ENCODE measurements at regions not wholly inside any gene's neighbourhood (a gene's known extent, or its start where the extent isn't known, plus 50 kb on each side); places are given as distances from the start of the nearest gene placed in this dataset.
"Not testable (repeated sequence)": the region's sequence is repeated elsewhere in the genome, so short reads cannot be mapped to it uniquely, and the experiment has no call there.

DNA sequence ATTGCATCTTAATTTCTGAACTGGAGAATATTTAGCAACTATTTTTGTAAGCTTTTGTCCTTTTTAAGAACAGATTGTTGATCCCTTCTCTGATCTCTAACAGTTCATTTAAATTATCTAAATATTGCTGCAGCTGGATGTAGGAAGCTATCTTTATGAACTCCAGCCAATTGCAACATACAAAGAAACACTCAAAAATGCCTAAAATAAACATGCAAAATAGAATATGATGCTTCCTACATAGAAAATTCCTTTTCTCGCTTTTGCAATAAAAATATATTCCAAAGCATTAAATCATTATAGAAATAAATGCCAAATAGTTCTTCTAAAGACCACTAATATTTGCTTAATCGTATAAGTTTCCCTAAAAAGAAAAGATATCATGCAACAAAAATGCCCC is 218.6 kb downstream of the LURAP1L start:
- DNase-seq (ENCODE audit: low spot score) = no peak

DNA sequence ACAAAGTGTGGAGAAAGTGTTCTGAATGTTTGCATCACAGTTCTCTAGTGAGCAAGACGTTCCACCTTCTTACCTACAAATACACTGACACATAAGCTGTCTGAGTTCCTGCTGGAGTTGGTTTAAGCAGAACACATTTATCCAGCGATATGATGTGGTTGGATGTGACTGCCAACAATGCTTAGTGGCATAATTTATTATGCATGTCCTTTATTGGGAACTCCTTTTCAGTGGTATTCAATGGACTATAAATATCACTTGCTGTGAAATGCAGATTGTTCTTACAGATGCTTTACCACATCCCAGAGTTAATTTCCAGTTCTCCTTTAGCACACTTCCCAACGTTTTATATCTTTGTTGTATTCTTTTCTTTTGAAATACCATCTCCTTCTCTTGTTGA is 222.2 kb downstream of the LURAP1L start:
- DNase-seq (ENCODE audit: low spot score) = no peak

DNA sequence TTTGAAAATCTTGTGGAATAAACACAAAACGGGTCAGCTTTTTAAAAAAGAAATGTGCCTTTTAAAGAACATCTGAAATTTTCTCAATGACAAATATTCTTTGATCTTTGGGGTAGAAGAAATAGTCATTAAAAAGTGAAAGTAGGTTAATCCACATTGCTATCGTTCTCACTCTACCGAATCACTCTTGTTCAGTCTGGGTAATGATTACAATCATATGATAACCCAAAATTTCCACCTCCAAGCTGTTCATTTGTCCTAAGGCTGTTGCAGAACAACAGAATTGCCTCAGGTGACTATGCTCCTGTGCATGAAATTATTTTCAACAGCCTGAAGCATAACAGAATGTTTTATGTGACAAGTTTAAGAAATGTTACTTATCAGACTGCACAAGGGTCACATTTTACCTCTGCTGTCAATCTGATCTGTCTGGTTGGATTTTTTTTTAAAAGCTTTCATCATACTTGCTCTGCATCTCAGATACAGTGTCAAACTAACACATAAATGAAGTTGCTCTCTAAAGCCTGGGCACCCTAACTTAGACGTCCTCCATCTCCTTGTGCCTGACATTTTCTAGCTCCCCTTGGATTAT is 227.3 kb downstream of the LURAP1L start:
- no peak for DNase-seq (ENCODE audit: low spot score)

DNA sequence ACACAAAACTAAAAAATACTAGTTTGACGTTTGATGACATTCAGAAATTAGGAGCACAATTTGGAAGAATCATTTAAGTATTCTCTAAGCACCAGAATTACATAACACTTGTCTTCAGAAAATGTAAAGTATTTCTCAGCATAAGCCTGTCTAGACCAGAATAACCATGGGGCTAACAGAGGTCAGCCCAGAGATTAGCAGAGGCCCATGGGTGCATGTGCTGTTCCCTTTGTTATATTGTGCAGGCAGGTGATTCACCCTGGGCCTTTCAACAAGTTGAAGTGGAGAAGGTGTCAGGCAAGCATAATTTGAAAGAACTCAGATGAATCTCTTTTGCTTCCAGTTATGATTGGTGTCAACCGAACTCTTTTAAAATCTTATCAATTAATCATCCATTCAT is 227.9 kb downstream of the LURAP1L start:
- DNase-seq (ENCODE audit: low spot score) = no peak

DNA sequence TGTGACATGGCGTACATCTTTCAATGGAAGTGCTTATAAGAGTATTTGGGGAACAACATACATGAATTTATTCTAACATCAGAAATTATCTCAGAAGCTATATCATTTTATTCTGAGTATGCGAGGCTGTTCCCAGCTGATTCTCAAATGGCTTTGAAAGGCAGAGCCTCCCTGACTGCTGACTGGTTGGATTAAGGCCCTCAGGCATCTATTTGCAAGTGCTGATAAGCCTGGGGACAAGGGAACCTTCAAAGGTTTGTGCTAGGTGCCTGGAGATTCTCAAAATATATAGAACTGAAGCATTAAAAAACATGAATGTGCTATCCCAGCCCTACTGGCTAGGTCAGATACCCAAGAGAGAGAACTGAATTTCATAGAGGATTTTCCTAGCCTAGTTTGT is 235.1 kb downstream of the LURAP1L start:
- no peak for DNase-seq (ENCODE audit: low spot score)

DNA sequence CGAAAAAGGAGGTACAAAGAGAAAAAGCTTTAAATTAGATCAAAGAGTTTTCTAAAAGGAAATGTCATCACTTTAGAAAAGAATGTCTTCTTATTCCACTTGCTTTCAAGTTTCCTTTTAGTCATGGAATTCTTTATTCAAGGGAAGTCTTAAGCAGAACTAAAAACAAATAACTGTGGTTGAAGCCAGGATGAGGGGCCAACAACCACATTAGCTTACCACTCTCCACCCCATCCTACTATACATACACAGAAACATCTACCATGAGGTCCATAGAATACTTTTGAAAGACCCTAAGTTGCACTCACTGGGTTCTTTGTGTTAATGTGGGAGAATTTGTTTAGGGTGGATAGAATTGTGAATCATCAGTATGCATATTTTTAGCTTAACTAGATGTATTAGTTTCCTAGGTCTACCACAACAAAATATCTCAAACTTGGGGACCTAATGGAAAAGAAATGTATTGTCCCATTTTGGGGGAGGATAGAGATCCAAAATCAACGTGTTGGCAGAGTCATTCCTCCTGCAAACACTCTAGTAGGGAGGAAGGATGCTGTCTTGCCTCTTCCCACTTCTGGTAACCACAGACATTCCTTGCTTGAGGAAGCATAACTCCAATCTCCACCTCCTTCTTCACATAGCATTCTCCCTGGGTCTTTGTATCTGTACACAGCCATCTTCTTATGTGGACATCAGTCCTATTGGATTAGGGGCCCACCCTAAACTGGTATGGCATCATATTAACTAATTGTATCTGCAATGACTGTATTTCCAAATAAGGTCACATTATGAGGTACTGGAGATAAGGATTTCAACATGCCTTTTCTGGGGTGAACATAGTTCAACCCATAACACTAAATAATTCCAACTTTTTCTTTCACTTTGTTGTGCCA is 239.4 kb downstream of the LURAP1L start:
- no peak for DNase-seq (ENCODE audit: low spot score)

DNA sequence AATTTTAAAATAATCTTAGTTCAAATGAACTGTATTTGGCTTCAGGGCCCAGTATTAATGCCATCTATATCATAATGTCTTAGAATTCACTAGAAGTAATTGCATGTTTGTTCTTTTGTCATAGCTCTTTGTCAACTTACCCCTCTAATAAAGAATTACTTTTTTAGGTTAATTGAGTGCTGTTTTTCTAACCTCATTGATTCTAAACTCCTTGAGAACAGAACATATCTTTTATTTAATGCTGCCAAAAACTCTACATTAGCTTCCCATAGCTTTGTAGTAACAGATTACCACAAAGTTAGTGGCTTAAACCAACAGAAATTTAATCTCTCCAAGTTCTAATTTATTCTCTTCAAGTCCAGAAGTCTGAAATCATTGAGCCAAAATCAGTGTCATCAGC is 242.4 kb downstream of the LURAP1L start:
- no peak for DNase-seq (ENCODE audit: low spot score)

DNA sequence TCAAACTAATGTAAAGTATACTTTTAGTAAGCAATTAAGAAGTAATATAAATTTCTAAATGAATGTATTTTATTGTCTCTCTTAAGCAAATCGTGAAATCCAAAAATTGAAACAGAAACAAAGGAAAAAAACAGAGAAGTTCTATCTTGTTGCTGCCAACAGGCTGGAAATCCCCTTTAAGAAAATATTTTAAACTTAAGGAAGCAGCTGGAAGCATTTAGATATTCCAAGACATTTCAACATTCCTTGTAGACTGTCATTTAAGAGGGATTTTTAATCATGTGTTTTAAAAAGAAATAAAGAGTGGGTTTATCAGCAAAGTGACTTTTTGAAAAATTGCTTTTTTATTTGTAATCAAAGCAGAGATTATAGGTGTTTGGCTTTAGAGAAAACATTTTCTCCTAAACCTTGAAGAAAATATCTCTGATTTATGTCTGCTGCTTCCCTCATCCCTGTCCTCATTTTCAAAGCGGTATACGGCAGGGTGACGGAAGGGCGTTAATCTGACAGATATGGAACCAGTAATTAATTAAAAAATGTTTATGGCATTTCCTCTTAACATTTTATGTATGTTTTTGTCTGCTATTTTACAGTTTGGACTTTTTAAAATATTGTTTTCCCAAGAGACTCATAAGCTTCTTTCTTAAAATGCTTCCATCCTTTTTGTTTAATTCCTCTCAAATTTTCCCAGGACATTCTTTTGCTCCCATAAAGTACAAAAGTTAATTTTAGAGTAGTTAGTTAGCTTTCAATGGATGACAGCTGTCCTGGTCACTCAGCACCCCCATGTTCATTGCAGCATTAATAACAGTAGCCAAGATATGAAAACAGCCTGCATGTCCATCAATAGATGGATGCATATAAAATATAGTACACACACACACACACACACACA is 245.6 kb downstream of the LURAP1L start:
- no peak for DNase-seq (ENCODE audit: low spot score)

DNA sequence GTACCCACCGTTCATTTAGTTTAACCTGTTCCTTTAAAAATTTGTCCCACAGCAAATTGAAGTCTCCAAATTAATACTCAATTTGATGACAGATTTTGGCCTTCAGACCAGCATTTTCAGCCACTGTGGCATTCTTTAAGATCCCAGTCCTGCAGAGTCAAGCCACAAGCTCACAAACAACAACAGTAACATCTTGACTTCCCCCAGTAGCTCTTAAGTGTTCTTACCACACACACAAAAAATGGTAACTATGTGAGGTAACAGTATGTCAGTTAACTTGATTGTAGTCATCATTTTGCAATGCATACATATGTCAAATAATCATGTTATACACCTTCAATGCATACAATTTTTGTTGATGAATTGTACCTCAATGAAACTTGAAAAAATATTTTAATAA is 247.9 kb downstream of the LURAP1L start:
- no peak for DNase-seq (ENCODE audit: low spot score)

DNA sequence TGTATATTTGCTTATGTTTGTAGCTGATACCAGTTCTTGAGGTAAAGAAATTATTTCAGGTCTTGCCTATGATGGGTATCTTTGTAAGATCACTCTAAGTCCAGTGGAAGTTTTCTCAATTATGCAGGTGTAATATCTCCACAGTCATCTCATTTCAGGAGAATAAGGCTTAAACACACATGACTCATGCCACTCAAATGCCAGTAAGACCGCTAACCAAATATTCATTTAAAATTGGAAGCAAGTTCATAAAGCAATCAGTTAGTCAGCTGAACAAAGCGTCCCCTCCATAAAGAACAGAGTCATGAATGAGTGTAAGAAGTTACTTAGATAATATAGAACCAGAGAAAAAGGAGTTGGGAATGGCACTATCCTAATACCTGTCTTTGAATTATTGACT is 248.7 kb downstream of the LURAP1L start:
- DNase-seq (ENCODE audit: low spot score) = no peak

DNA sequence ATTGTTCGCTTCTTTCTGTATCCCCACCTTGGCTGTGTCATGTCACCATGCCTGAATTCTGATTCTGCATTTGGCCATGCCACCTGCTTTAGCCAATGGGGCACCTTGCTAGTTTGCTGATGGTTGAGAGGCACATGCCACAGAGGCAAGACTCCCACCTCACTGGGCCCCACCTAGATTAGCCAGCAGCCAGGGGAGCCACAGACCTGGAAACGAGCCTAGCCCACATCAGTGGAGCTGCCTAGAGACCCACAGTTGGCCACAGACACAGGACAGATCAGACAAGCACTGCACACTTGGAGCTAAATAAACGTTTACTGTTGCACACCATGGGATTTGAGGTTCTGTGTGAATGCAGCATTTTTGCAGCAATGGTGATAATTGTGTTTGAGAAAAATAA is 252.1 kb downstream of the LURAP1L start:
- no peak for DNase-seq (ENCODE audit: low spot score)

DNA sequence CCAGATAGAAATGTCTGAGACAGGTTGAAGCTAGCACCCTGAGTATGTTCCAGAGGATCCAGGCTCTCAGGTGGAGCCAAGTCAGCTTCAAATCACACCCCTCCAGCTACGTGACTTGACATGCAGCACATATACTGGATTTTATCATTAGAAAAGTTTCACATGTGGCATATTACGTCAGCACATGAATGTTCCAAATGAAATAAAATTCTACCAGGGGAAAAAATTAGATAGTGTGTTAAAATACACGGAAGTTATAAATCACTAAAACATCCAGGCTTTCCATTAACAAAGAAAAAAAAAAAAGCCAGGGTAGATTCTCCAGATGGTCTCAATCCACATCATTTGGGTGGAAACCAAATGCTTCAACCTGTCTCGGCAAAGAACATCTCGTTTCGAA is 251.6 kb downstream of the MPDZ start:
- DNase-seq (ENCODE audit: low spot score) = no peak

DNA sequence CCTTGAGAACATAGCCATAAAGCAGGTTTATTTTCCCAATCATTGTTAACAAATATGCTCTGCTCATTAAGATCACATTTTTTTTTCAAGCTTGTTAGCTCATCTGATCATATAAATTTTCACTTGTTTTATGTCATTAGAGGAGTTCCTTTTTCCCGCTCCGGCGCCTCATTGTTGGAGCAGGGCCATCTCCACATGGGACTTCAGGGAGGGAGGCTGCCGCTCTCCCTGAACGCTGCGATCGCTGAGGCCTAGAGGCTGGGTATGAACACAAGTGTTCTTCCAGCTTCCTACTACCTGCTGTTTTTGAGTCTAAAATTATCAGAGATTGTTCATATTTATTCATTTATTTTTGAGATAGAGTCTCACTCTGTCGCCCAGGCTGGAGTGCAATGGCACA is 246.9 kb downstream of the MPDZ start:
- no peak for DNase-seq (ENCODE audit: low spot score)

DNA sequence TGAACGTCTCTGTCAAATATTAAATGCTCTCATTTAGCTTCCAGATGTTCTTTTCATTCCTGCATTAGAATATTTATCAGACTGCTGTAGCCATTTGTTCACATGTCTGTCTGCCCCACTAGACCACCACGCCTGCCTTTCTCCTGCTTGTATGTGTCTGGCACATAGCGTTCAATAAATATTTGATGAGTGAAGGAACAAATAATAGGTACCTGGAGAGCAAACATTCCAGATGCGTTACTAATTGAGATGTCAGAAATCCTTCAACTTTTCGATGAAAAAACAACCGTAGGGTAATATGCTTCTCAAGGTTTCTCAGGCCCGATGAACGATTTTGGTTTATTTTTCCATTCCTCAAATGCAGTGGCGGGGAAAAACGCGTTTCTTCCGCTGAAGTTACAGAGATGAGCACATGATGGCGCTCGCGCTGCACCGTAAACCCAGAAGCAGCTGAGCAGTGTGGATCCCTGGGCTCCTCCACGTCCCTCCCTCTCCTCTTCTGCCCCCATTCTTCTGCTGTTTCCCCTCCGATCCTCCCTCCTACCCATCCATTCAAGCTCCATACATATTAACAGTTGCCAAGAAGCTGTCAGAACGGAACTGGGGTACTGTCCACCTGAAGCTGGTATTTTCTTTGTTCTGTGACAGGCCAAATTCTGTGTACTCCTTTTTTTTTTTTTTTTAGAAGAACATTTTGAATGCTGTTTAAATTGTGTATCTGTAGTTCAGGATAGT is 245.4 kb downstream of the MPDZ start:
- peak; percentile 86 for DNase-seq (ENCODE audit: low spot score)

DNA sequence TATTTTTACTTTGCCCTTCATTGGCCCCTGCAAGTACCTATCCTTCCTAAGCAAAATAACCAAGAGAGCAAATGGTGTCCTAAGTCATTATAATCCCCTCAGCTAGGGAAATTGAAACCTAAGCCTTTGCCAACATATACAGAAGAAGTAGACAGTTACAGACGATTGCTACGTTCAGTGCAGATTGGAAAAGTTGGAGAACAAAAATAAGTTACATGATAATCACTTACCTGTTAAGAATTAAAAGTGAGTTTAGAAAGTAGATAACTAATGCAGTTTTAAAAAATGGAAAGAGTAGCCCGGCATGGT is 244.8 kb downstream of the MPDZ start:
- no peak for DNase-seq (ENCODE audit: low spot score)

DNA sequence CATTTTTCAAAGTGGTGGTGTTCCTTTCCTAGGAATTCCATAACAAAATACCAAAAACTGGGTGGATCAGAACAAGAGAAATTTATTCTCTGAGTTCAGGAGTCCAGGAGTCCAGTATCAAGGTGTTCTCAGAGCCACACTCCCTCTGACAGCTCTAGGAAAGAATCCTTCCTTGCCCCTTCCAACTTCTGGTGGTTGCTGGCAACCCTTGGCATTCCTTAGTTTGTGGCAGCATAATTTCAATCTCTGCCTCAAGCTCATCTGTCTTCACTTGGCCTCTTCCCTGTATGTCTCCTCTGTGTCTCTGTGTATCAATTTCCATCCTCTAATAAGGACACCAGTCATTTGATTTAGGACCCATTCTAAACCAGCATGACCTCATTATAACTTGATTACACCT is 243.7 kb downstream of the MPDZ start:
- DNase-seq (ENCODE audit: low spot score) = no peak

DNA sequence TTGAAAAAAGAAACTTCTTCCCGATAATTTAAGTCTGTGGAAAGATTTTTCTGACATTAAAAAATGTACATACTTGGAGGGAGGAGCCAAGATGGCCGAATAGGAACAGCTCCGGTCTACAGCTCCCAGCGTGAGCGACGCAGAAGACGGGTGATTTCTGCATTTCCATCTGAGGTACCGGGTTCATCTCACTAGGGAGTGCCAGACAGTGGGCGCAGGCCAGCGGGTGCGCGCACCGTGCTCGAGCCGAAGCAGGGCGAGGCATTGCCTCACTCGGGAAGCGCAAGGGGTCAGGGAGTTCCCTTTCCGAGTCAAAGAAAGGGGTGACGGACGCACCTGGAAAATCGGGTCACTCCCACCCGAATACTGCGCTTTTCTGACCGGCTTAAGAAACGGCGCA is 241.7 kb downstream of the MPDZ start:
- DNase-seq (ENCODE audit: low spot score) = not testable (repeated sequence)

DNA sequence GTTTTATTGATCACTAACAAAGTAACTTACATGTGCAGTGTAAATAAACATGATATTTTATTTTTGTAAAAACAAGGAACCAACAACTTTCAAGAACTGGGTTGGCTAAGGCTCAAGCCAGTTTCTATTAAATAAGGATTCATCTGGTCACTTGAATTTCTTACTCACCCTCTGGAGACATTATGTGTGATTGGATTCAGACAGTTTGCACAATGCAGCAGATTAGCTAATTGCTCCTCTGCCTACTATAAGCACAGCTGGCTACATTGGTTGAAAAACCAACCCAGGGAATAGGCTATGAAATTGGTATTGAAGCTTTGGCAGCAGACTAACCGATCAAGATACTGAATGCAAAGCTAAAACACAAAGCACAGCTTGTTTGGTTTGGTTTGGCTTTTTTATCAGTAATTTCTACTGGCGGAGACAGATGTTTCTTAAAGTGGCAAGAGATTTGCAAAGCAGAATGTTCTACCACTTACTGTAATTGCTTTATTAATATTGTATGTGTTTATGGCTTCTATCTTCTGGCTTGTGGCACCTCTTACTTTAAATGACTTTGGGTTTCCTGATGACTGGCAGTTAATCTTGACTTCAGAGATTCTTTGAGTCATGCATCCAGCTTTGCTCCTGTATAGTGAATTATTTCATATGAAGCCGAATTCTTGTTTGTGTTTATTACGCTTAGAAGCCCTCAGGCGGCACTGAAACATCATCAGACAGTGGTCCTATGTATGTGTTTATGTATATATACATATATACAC is 231.5 kb downstream of the MPDZ start:
- no peak for DNase-seq (ENCODE audit: low spot score)

DNA sequence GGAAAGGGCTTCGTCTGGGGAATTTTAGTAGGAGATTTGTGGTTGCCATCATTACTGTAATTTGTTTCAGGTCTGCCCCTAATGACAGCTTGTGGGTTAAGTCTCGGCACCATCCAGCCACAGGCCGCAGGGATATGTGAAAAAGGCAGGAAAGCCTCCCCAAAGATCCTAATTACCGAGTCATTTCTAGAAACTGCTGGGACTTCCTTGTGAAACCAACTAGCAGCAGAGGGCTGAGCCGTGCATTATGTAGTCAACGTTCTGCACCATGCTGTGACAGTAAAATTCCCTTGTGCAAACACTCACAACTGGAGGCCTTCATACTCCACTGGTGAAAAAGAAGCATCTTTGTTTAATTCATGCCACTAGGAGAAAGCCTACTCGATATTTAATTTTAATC is 230.3 kb downstream of the MPDZ start:
- DNase-seq (ENCODE audit: low spot score) = no peak

DNA sequence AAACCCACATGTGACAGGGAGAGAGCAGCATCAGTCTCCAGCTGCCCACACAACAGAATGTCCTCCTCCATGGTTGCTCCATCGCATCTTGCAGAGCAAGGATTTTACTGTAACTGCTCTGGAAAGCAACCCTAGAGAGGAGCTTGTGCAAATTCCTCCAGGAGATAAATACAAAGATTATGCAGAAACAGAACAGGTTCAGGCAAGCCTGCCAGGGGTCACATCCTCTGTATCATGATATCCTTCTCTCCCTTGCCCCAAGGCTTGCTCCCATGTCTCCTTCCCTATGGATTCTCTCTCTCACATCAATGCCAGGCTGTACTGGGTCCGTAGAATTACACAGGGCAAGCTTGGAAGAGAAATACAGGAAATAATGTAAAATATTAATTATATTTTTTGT is 226.0 kb downstream of the MPDZ start:
- DNase-seq (ENCODE audit: low spot score) = no peak

DNA sequence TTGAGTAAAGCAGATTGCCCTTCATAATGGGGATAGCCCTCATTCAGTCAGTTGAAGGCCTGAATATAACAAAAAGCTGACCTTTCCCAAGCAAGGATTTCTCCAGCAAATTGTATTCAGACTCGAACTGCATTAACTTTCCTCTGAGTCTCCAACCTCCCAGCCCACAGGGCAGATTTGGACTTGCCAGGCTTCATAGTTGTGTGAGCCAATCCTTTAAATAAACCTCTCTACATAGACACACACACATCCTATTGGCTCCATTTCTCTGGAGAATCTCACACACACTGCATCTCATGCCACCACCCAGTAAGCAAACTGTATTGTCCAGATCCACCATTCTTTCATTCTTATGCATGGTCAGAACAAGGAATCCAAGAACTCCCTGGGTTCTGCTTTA is 225.1 kb downstream of the MPDZ start:
- DNase-seq (ENCODE audit: low spot score) = no peak
